ENCODE measurements at regions not wholly inside any gene's neighbourhood (a gene's known extent, or its start where the extent isn't known, plus 50 kb on each side); places are given as distances from the start of the nearest gene placed in this dataset.

DNA sequence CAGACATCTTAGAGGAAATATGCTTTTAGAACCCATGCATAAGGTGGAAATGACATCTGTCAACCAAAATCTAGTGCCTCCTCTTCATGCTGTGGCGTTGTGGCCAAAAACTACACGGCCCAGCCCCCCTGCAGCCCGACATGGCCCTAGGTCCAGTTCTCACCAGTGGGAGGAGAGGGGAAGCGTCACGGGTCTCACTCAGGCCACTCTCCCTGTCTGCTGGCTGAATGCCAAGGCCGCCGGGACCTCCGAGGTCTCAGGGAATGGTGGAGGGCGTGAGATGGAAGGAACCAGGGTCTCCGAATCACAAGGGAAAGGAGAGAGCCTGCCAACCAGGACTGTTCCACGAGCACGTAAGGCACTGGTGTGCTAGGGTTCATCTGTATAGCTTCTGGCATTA, 361.0 kb downstream of the ANAPC1 start:
- TF ChIP-seq, protein P1, sequence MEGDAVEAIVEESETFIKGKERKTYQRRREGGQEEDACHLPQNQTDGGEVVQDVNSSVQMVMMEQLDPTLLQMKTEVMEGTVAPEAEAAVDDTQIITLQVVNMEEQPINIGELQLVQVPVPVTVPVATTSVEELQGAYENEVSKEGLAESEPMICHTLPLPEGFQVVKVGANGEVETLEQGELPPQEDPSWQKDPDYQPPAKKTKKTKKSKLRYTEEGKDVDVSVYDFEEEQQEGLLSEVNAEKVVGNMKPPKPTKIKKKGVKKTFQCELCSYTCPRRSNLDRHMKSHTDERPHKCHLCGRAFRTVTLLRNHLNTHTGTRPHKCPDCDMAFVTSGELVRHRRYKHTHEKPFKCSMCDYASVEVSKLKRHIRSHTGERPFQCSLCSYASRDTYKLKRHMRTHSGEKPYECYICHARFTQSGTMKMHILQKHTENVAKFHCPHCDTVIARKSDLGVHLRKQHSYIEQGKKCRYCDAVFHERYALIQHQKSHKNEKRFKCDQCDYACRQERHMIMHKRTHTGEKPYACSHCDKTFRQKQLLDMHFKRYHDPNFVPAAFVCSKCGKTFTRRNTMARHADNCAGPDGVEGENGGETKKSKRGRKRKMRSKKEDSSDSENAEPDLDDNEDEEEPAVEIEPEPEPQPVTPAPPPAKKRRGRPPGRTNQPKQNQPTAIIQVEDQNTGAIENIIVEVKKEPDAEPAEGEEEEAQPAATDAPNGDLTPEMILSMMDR (IDR thresholded peaks at IDR 0.05), result no peak
- TF ChIP-seq POLR2A (IDR thresholded peaks at IDR 0.05), result no peak

Data from thyroid gland (tissue), 4 donors.